22Rv1 (cell line): ENCODE measurements at regions not wholly inside any gene's neighbourhood (a gene's known extent, or its start where the extent isn't known, plus 50 kb on each side); places are given as distances from the start of the nearest gene placed in this dataset.

Source experiments
- CTCF ChIP-seq: fragments of 450-650 bp; IDR thresholded peaks from 2 replicates; pipeline ENCODE4 v1.5.1; 2017; ENCODE audit warnings: mild to moderate bottlenecking
- ZFX ChIP-seq: fragments of 450-650 bp; IDR thresholded peaks from 2 replicates; pipeline ENCODE4 v1.6.1; 2017; ENCODE audit warnings: antibody characterized with exemption, borderline replicate concordance

GRCh38 chr4:22897520-22898108 lies 204.9 kb downstream of the GBA3 start:
- peak; percentile 92 for TF ChIP-seq CTCF
- TF ChIP-seq ZFX = no peak
